ENCODE measurements at regions not wholly inside any gene's neighbourhood (a gene's known extent, or its start where the extent isn't known, plus 50 kb on each side); places are given as distances from the start of the nearest gene placed in this dataset.

DNA sequence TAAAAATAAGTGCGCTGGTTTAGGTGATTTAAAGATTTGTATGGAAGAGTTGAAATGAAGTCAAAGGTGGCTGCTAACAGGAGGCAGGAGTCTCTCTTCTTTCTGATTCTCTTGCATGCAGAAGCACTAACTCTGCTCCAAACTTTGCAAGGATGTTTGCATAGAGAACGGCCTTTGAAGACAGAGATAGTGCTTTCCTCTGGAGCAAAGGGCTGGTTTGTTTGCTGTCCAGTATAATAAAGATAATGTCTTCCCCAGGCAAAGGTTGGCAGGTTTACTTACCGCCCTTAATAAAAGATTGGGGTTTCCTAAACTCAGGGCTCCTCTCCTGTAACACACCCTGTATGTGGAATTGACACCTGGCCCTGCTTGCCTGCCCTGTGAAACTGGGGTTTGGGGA lies 210.6 kb upstream of the RREB1 start:
- intact Hi-C loops (cut with DNase I; ENCODE audit: low total_unique reads): no loop called here
- TF ChIP-seq, protein P1, sequence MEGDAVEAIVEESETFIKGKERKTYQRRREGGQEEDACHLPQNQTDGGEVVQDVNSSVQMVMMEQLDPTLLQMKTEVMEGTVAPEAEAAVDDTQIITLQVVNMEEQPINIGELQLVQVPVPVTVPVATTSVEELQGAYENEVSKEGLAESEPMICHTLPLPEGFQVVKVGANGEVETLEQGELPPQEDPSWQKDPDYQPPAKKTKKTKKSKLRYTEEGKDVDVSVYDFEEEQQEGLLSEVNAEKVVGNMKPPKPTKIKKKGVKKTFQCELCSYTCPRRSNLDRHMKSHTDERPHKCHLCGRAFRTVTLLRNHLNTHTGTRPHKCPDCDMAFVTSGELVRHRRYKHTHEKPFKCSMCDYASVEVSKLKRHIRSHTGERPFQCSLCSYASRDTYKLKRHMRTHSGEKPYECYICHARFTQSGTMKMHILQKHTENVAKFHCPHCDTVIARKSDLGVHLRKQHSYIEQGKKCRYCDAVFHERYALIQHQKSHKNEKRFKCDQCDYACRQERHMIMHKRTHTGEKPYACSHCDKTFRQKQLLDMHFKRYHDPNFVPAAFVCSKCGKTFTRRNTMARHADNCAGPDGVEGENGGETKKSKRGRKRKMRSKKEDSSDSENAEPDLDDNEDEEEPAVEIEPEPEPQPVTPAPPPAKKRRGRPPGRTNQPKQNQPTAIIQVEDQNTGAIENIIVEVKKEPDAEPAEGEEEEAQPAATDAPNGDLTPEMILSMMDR (IDR thresholded peaks at IDR 0.05): no peak
- no peak for TF ChIP-seq POLR2A (IDR thresholded peaks at IDR 0.05)
- Histone ChIP-seq H3K27me3 (no peaks in the 10 kb centered on the region), H3K9me3 (no peaks in the 10 kb centered on the region), H3K4me3 (no peak overlapping the region), H3K27ac (no peak overlapping the region), H3K4me1 (no peaks in the 10 kb centered on the region), H3K36me3 (no peaks in the 10 kb centered on the region)
- no peak for DNase-seq

DNA sequence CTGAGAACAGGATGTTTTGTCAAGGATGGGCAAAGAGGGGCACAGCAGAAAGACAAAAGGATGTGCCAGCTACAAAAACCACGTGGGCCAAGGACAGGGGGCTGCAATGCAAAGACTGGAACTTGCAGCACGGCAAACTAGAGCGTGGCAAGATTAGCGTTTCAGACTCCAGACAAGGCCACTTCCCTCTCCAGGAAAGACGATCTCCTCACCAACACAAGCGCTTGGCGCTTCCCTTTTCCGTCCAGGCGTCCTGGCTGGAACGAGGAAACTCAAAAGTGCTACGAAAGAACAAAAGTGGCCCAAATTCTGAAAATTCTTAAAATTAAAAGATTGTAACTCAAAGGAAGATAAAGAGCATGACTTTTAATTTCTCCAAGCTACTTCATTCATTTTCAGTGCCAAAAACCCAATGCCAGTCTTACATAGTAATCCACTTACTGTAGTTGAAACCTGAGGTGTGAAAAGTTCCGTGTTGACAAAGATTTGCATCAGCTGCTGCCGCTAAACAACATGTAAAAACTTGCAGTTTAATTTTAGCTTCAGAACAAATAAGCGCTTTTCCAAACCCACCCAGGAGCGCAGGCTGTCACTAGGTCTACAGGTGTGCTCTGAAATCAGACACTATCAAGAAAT lies 207.1 kb upstream of the RREB1 start:
- Histone ChIP-seq H3K9me3 (no peaks in the 10 kb centered on the region), H3K27ac (no peak overlapping the region), H3K27me3 (no peaks in the 10 kb centered on the region), H3K4me1 (no peaks in the 10 kb centered on the region), H3K36me3 (no peaks in the 10 kb centered on the region), H3K4me3 (no peak overlapping the region)
- intact Hi-C loops (cut with DNase I; ENCODE audit: low total_unique reads): no loop called here
- DNase-seq: no peak
- TF ChIP-seq POLR2A (IDR thresholded peaks at IDR 0.05): no peak
- TF ChIP-seq, protein P1 (IDR thresholded peaks at IDR 0.05): no peak

DNA sequence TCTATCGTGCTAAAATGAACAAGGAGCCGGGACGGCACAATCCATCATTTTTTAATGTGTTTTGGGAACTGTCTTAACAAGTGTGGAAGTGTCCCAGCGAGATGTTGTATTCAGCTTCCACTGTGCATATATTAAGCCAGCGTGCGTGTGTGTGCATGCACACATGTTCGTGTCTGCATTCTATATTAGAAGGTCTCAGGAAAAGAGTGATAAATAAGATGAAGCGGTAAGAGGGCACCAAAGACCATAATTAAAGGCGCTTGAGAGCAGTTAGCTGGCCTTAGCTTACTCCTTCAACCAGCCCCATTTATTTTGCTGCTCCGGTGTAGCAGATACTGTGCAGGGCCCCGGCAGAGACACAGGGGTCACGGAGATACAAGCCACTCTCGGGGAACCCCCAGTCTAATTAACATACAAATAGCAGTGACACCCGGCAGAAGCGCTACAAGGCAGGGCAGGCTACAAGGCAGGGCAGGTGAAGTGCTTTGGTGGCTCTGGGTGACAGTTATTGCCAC lies 206.5 kb upstream of the RREB1 start:
- Histone ChIP-seq H3K9me3 (no peaks in the 10 kb centered on the region), H3K27me3 (no peaks in the 10 kb centered on the region), H3K4me1 (no peaks in the 10 kb centered on the region), H3K4me3 (no peak overlapping the region), H3K27ac (no peak overlapping the region), H3K36me3 (no peaks in the 10 kb centered on the region)
- no peak for DNase-seq
- no peak for TF ChIP-seq POLR2A (IDR thresholded peaks at IDR 0.05)
- TF ChIP-seq, protein P1 (IDR thresholded peaks at IDR 0.05): no peak
- intact Hi-C loops (cut with DNase I; ENCODE audit: low total_unique reads): no loop called here

DNA sequence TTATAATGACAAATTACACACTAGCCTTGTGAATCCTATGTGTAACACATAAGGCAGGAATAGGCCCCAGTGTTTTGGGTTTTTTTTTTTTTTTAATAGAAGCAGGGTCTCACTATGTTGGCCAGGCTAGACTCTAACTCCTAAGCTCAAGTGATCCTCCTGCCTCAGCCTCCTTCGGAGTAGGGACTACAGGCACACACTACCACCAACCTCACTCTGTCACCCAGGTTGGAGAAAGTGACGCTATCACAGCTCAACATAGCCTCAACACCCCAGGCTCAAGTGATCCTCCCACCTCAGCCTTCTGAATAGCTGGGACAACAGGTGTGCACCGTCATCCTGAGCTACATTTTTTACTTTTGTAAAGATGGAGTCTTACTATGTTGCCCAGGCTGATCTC lies 205.8 kb upstream of the RREB1 start:
- Histone ChIP-seq H3K36me3 (no peaks in the 10 kb centered on the region), H3K9me3 (no peaks in the 10 kb centered on the region), H3K4me3 (no peak overlapping the region), H3K4me1 (no peaks in the 10 kb centered on the region), H3K27me3 (no peaks in the 10 kb centered on the region), H3K27ac (no peak overlapping the region)
- no peak for DNase-seq
- intact Hi-C loops (cut with DNase I; ENCODE audit: low total_unique reads): no loop called here
- TF ChIP-seq, protein P1 (IDR thresholded peaks at IDR 0.05): no peak
- no peak for TF ChIP-seq POLR2A (IDR thresholded peaks at IDR 0.05)

DNA sequence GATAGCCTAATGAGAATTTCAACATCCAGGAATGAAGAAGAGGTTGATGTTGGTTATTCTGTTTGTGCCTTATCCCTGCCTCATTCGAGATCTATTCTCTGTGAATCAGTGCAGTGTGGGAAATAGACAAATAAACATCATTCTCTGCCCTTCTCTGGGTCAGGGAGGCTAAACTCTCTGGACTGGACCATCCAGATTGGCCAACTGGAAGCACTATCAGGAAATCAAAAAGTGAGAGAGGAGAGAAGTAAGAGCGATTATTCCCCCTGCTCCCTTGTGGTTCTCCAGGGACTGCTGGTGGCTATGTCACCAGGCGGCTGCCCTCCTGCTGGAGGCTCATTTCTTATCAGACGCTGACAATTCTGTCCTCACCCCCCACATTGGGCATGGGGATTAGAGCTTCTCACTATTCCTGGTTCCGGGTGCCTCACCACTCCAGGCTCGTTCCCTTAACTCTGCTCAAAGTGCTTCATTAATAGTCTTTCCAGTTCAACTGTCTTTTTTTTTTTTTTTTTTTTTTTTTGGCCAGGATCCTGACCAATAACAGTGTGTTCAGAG lies 201.7 kb upstream of the RREB1 start:
- H3K27ac ChIP-seq: no peak overlapping the region
- intact Hi-C loops (cut with DNase I; ENCODE audit: low total_unique reads): no loop called here
- H3K9me3 ChIP-seq: no peaks in the 10 kb centered on the region
- no peaks in the 10 kb centered on the region for H3K27me3 ChIP-seq
- no peaks in the 10 kb centered on the region for H3K4me1 ChIP-seq
- H3K36me3 ChIP-seq: no peaks in the 10 kb centered on the region
- no peak for DNase-seq
- H3K4me3 ChIP-seq: no peak overlapping the region
- TF ChIP-seq, protein P1 (IDR thresholded peaks at IDR 0.05): no peak
- TF ChIP-seq POLR2A (IDR thresholded peaks at IDR 0.05): no peak

All from uterus (tissue), 3 donors.